ENCODE measurements at regions not wholly inside any gene's neighbourhood (a gene's known extent, or its start where the extent isn't known, plus 50 kb on each side); places are given as distances from the start of the nearest gene placed in this dataset.

DNA sequence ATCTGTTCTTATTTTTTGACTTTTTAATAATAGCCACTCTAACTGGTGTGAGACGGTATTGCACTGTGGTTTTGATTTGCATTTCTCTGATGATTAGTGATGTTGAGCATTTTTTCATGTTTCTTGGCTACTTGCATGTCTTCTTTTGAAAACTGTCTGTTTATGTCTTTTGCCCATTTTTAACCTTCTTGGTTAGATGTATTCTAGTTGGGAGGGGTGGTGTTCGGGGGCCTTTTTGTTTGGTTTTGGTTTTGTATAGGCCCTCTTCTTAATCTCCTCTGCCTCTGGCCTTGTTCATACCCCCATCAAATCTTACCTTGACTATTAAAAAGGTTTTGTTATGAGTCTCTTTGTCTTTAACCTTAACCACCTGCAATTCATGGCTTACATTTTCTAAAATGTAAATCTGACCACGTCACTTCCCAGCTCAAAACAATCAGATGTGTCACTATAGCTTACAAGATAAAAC lies 107.8 kb upstream of the NR4A3 start:
- H3K9ac ChIP-seq (ENCODE audit: insufficient read depth in 1 of 2, low read depth in 2 of 2, low read length in 2 of 2), result no peak overlapping the region
- H3K36me3 ChIP-seq (ENCODE audit: control insufficient read depth, insufficient read depth, low read length), result no peaks in the 10 kb centered on the region
- 6% methylated on average over 3 of the region's 3 CpGs for WGBS (ENCODE audit: insufficient coverage, low coverage, missing lambda C conversion rate)
- no peaks in the 10 kb centered on the region for H3K27me3 ChIP-seq (ENCODE audit: control insufficient read depth in 2 of 2, insufficient read depth in 2 of 2, low read length in 2 of 2)
- ChIA-PET POLR2A (no interaction called here), CTCF (ENCODE audit: low intra/inter-chr PET ratio) (no interaction called here)
- ATAC-seq (no peak), FAIRE-seq (no peak), DNase-seq (ENCODE audit: extremely low read depth in 1 of 4, low spot score in 3 of 4) (no peak)
- no peak overlapping the region for H3K4me3 ChIP-seq
- no peaks in the 10 kb centered on the region for H4K20me1 ChIP-seq (replicated peaks; ENCODE audit: control insufficient read depth, insufficient read depth, low read length)
- no peaks in the 10 kb centered on the region for H3K9me1 ChIP-seq (ENCODE audit: control insufficient read depth, insufficient read depth, low read length)
- in situ Hi-C loops (cut with MboI), result no loop called here
- no TSS peak for BruUV-seq (replicated peaks)
- TF ChIP-seq, protein P1, sequence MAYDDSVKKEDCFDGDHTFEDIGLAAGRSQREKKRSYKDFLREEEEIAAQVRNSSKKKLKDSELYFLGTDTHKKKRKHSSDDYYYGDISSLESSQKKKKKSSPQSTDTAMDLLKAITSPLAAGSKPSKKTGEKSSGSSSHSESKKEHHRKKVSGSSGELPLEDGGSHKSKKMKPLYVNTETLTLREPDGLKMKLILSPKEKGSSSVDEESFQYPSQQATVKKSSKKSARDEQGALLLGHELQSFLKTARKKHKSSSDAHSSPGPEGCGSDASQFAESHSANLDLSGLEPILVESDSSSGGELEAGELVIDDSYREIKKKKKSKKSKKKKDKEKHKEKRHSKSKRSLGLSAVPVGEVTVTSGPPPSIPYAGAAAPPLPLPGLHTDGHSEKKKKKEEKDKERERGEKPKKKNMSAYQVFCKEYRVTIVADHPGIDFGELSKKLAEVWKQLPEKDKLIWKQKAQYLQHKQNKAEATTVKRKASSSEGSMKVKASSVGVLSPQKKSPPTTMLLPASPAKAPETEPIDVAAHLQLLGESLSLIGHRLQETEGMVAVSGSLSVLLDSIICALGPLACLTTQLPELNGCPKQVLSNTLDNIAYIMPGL (CRISPR knock-in tag; IDR thresholded peaks at IDR 0.05), result no peak
- TF ChIP-seq RUNX1 (IDR thresholded peaks at IDR 0.05; ENCODE audit: low read depth) (no peak), ZNF79 (CRISPR knock-in tag; IDR thresholded peaks at IDR 0.05; ENCODE audit: low read depth) (no peak), ZNF143 (CRISPR knock-in tag; IDR thresholded peaks at IDR 0.05) (no peak), HLTF (IDR thresholded peaks at IDR 0.05) (no peak), TAF1 (IDR thresholded peaks at IDR 0.05; ENCODE audit: control insufficient read depth, extremely low read depth, insufficient read depth, low read length, severe bottlenecking) (no peak), ZNF77 (CRISPR knock-in tag; IDR thresholded peaks at IDR 0.05) (no peak), NFIC (IDR thresholded peaks at IDR 0.05) (no peak), COPS2 (conservative IDR thresholded peaks at IDR 0.05) (no peak), NBN (IDR thresholded peaks at IDR 0.05; ENCODE audit: low read depth) (no peak)
- TF ChIP-seq, protein P2, sequence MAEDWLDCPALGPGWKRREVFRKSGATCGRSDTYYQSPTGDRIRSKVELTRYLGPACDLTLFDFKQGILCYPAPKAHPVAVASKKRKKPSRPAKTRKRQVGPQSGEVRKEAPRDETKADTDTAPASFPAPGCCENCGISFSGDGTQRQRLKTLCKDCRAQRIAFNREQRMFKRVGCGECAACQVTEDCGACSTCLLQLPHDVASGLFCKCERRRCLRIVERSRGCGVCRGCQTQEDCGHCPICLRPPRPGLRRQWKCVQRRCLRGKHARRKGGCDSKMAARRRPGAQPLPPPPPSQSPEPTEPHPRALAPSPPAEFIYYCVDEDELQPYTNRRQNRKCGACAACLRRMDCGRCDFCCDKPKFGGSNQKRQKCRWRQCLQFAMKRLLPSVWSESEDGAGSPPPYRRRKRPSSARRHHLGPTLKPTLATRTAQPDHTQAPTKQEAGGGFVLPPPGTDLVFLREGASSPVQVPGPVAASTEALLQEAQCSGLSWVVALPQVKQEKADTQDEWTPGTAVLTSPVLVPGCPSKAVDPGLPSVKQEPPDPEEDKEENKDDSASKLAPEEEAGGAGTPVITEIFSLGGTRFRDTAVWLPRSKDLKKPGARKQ (CRISPR knock-in tag; IDR thresholded peaks at IDR 0.05), result no peak
- no peaks in the 10 kb centered on the region for H3K9me3 ChIP-seq (replicated peaks; ENCODE audit: control insufficient read depth, insufficient read depth, low read depth, low read length)
- intact Hi-C loops (cut with micrococcal nuclease), result no loop called here
- no peak overlapping the region for H2AFZ ChIP-seq (ENCODE audit: low read depth, low read length)
- H3K4me2 ChIP-seq (ENCODE audit: insufficient read depth, low read length), result no peak overlapping the region
- no peaks in the 10 kb centered on the region for H3K4me1 ChIP-seq (replicated peaks in 1 of 2; ENCODE audit: control insufficient read depth in 2 of 2, insufficient read depth in 2 of 2, low read length in 2 of 2)
- H3K27ac ChIP-seq (ENCODE audit: extremely low read depth, low read depth, low read length), result no peak overlapping the region
- H3K79me2 ChIP-seq (ENCODE audit: control insufficient read depth, insufficient read depth, low read length), result no peaks in the 10 kb centered on the region
